ENCODE measurements at regions not wholly inside any gene's neighbourhood (a gene's known extent, or its start where the extent isn't known, plus 50 kb on each side); places are given as distances from the start of the nearest gene placed in this dataset.

DNA sequence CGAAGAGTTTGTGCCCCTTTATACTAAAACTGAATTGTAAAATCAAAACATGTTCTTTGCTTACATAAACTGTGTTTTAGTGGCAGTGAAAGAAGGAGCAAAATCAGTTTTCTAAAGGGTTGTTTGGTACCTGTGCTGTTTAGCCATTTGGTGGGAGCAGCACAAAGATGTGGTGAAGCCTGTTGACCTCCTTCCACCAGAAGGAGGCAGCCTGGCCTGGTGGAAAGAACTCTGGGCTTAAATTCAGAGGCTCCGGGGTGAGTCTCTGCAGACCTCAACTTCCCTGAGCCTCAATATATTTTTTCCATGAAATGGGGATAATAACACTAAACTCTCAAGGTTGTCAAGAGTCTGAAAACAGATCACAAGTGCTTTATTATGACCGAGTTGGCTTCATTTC is 502.5 kb downstream of the VRK1 start:
- no peak for DNase-seq (ENCODE audit: low read depth)

DNA sequence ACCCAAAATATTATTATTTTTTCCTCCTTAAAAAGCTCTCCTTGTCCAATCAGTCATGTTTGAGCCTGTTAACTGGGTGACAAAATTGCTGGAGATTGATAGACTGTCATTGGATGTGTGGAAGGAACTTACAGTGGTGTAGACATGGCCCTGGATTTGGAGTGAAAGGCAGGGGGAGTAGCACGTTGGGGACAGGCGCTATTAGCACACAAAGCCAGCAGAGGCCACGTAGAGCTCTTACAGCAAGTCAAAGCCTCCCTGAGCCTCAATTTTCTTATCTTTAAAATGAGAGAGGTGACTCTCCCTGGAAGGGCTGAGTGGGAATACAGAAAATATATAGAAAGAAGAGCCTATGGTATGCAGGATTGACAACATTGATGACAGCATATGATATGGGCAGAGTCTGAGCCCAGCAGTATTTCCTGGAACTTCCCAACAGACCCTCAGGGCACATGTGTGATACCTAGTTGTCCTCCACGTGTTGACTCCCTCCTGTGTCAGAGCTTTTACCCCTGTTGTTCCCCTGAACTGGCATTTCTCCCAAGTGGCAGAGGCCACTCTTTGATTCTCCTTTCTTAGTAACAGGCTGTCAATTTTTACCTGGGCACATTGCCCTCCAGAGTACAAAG is 504.9 kb downstream of the VRK1 start:
- DNase-seq (ENCODE audit: low read depth): no peak

GRCh38 chr14:97306133-97306759 is 509.1 kb downstream of the VRK1 start:
- no peak for DNase-seq (ENCODE audit: low read depth)

DNA sequence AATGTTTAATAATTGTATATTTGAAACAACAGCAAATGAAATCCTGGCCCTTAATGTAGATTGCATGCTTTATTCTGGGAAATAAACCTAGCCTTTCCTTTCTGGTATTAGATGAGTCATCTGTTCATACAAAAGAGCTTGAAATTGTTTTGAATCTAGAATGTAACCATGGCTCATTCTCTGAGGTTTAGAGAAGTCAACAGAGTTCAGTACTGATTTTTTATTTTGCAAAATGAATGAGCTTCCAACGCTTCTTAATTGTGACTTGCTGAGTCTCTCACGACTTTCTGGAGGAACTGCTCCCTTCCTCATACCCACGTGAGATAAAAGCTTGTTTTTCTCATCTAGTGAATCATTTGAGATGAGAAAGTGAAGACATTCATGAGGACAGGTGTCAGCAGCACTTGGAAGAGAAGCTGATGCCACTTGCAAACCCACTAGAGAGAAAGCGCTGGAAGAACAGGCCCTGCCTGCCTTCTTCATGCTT is 509.6 kb downstream of the VRK1 start:
- DNase-seq (ENCODE audit: low read depth): no peak

- DNase-seq (ENCODE audit: low read depth): no peak
Measured at GRCh38 chr14:97311411-97311810, 514.2 kb downstream of the VRK1 start.

GRCh38 chr14:97312910-97313309 is 515.7 kb downstream of the VRK1 start:
- DNase-seq (ENCODE audit: low read depth): no peak

- DNase-seq (ENCODE audit: low read depth): no peak
Measured at GRCh38 chr14:97315790-97316189, 518.6 kb downstream of the VRK1 start.

DNA sequence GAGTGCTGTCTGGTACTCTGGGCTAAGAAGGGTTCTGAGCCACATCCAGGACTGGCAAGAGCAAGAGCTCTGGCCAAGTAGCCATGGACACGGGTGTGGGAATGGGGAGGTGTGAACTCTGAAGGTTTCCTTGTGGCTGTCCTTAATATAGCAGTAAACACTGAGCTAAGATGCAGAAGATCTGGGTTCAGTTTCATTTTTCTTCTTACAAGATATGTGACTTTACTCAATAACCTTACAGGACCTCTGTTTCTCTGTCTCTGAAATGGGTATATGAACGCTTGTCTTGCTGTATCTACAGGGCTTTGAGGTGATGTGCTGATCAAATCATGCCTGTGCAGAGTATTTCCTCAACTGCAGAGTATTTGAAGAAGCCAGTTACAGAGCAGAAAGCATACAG is 521.2 kb downstream of the VRK1 start:
- DNase-seq (ENCODE audit: low read depth): no peak

GRCh38 chr14:97319691-97320090 is 522.5 kb downstream of the VRK1 start:
- no peak for DNase-seq (ENCODE audit: low read depth)

GRCh38 chr14:97328743-97329142 is 531.6 kb downstream of the VRK1 start:
- DNase-seq (ENCODE audit: low read depth): no peak

DNA sequence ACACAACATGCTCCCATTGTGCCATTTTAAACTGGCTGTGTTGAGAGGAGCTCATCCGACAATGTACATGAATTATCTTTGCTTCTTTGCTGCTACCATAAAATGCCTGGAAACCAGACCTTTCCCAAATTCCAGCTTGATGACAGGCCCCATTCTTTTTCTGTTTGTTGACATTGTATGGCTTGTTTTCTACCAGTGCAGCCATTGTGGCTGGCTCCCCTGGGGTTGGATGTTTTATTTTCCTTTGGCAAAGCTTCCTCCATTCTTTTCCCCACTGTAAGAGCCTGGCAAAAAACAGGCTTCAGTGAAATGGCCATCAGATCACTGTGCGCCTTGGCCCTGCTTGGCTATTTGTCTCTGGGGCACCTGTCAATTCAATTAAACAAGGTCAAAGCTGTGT is 532.5 kb downstream of the VRK1 start:
- DNase-seq (ENCODE audit: low read depth): no peak

GRCh38 chr14:97331058-97331457 is 533.9 kb downstream of the VRK1 start:
- DNase-seq (ENCODE audit: low read depth): no peak

DNA sequence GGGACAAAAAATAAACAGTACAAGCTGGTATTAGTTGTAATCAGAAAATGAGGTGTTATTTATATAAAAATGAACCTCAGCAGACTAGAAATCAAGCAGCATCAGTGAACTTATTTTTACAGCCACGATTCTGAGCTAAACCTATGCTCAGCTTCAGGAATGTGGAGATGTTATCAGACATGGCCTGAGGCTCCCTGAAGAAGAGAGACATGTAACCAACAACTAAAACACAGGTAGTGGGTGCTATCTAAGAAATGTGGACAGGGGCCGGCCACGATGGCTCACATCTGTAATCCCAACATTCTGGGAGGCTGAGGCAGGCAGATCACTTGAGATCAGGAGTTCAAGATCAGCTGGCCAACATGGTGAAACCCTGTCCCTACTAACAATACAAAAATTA is 534.3 kb downstream of the VRK1 start:
- no peak for DNase-seq (ENCODE audit: low read depth)

- DNase-seq (ENCODE audit: low read depth): no peak
Measured at GRCh38 chr14:97336179-97336578, 539.0 kb downstream of the VRK1 start.

DNA sequence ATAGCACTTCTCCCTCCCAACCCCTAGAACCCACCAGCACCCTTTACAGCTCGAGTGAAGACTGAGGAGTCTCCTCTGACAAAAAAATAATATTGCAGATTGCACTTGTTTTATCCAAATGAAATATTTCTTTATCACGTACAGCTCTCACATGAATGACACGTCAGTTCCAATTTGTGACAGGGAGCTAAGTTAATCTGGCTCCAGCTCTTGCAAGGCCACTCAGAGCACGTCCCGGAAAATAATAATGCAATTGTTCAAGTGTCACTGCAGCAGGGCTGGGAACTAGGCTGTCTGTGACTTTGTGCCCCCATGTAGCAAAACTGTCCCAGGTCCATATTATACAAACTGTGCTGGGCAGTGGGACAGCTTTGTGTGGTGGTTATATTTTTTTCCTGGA is 539.6 kb downstream of the VRK1 start:
- no peak for DNase-seq (ENCODE audit: low read depth)

- no peak for DNase-seq (ENCODE audit: low read depth)
Measured at GRCh38 chr14:97337267-97337666, 540.1 kb downstream of the VRK1 start.

DNA sequence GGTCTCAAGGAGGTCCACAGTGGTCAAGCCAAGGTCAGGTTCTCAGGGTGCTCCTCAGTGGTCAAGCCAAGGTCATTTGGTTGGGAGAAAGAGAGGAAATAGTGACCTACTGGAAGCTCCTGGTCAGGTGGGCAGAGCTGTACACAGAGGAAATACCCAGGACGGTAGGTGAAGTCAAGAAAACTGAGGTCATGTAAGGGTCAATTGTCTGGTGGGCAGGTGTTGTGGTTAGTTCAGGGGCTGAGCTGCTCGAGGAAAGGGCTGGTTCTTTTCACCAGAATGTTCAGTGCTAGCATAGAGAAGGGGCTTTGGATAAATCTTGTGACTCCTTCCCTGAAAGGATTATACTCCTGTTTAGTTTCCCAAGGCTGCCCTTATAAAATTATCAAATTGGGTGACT is 540.5 kb downstream of the VRK1 start:
- no peak for DNase-seq (ENCODE audit: low read depth)

- DNase-seq (ENCODE audit: low read depth): no peak
Measured at GRCh38 chr14:97344666-97345065, 547.5 kb downstream of the VRK1 start.

DNA sequence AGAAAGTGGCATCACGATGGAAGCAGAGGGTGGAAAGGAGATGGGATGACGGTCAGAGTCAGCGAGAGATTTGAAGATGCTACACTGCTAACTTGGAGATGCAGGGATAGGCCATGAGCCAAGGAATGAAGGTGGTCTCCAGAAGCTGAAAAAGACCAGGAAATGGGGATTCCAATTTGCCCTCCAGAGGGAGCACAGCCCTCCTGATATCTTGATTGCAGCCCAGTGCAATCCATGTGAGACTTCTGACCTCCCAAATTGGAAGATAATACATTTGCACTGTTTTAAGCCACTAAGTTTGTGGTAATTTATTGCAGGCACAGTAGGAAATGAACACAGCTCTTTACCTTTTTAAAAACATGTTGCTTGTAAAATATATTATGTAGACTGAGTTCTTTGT is 549.5 kb downstream of the VRK1 start:
- no peak for DNase-seq (ENCODE audit: low read depth)

DNA sequence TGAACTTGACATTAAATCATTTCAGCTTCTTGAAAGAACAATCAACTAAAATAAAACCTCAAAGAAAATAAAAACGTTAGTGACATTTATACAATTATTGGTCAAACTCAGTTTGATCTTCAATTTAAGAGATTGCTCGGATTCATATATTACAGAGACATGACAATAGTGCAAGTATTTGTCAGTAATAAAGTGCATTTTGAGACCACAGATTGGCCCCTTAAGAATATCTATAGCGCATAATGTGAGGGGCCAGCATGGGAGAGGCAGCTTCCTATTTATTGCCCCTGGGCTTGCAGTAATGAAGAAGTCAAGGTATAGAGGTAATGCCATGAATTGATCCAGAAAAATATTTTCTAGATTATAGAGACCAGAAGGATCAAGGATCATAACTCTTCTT is 552.3 kb downstream of the VRK1 start:
- DNase-seq (ENCODE audit: low read depth): no peak

DNA sequence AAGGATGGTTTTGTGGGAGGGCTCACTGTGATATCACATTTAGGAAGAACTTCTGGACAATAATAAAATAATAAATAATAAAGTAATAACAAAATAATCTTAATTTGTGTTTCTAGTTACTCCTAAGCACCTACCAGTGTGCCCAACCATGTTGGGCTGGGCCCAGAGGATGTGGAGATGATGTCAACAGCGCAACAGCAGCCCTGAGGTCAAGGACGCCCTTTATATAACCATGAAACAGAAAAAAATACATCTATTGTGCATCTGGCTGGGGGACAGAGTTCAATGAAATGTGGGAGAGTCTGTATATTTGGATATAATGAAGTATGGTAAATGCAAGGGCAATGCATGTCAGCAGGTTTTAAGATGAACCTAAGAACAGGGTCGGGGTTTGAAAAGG is 552.8 kb downstream of the VRK1 start:
- DNase-seq (ENCODE audit: low read depth): no peak

DNA sequence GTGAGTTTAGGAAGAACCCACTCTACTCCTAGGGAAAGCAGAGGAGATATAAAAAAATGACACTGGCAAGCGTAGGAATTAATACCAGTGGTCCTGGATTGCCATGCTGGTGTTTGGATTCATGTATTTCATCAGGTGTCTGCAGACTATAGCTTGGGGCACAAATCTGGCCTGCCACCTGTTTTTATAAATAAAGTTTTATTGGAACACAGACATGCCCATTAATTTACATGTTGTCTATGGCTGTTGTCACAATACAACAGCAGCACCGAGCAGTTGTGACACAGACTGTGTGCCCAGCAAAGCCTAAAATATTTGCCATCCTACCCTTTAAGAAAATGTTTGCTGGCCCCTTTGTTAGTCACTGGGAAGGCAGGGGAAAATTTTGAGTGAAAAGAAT is 553.2 kb downstream of the VRK1 start:
- DNase-seq (ENCODE audit: low read depth): no peak

GRCh38 chr14:97350894-97351731 is 553.9 kb downstream of the VRK1 start:
- no peak for DNase-seq (ENCODE audit: low read depth)
